Activated T-cell treated with anti-CD3 and anti-CD28 coated beads for 4 hours (primary cell): ENCODE measurements at regions not wholly inside any gene's neighbourhood (a gene's known extent, or its start where the extent isn't known, plus 50 kb on each side); places are given as distances from the start of the nearest gene placed in this dataset.
A peak's percentile ranks its signal among the peaks of the same experiment; 100 is the strongest.
"Not testable (repeated sequence)": the region's sequence is repeated elsewhere in the genome, so short reads cannot be mapped to it uniquely, and the experiment has no call there.

Experiments
- DNase-seq: peaks from one replicate; pipeline ENCODE4 v3.0.0-alpha.2; 2020

GRCh38 chr10:5268743-5269142, 72.1 kb downstream of the AKR1C4 start:
- no peak for DNase-seq

- no peak for DNase-seq
Observed at GRCh38 chr10:5269791-5270190, 73.2 kb downstream of the AKR1C4 start.

- DNase-seq: no peak
Observed at GRCh38 chr10:5271526-5271925, 74.9 kb downstream of the AKR1C4 start.

GRCh38 chr10:5272065-5272803, 75.6 kb downstream of the AKR1C4 start:
- no peak for DNase-seq

- DNase-seq: no peak
Observed at GRCh38 chr10:5274795-5275194, 78.2 kb downstream of the AKR1C4 start.

- no peak for DNase-seq
Observed at GRCh38 chr10:5281356-5281755, 83.4 kb upstream of the UCN3 start.

- DNase-seq: no peak
Observed at GRCh38 chr10:5282137-5282536, 82.6 kb upstream of the UCN3 start.

- DNase-seq: peak; percentile 46
Observed at GRCh38 chr10:5283305-5284158, 81.2 kb upstream of the UCN3 start.

- no peak for DNase-seq
Observed at GRCh38 chr10:5284311-5285057, 80.3 kb upstream of the UCN3 start.

GRCh38 chr10:5285186-5285585, 79.6 kb upstream of the UCN3 start:
- no peak for DNase-seq

GRCh38 chr10:5288359-5288758, 76.4 kb upstream of the UCN3 start:
- no peak for DNase-seq

GRCh38 chr10:5289228-5289627, 75.5 kb upstream of the UCN3 start:
- DNase-seq: not testable (repeated sequence)

- peak; percentile 43 for DNase-seq
Observed at GRCh38 chr10:5291501-5292195, 73.1 kb upstream of the UCN3 start.

- DNase-seq: peak; percentile 17
Observed at GRCh38 chr10:5292196-5292735, 72.5 kb upstream of the UCN3 start.

- DNase-seq: not testable (repeated sequence)
Observed at GRCh38 chr10:5292970-5293369, 71.8 kb upstream of the UCN3 start.

- peak; percentile 58 for DNase-seq
Observed at GRCh38 chr10:5293691-5294550, 70.8 kb upstream of the UCN3 start.

- peak; percentile 9 for DNase-seq
Observed at GRCh38 chr10:5297466-5297865, 67.3 kb upstream of the UCN3 start.

- no peak for DNase-seq
Observed at GRCh38 chr10:5297996-5298395, 66.8 kb upstream of the UCN3 start.

- no peak for DNase-seq
Observed at GRCh38 chr10:5299950-5300349, 64.8 kb upstream of the UCN3 start.

GRCh38 chr10:5303504-5303903, 61.3 kb upstream of the UCN3 start:
- no peak for DNase-seq

- DNase-seq: no peak
Observed at GRCh38 chr10:5305374-5305773, 59.4 kb upstream of the UCN3 start.

GRCh38 chr10:5310914-5311313, 53.9 kb upstream of the UCN3 start:
- no peak for DNase-seq
